H1 (cell line): ENCODE measurements at regions not wholly inside any gene's neighbourhood (a gene's known extent, or its start where the extent isn't known, plus 50 kb on each side); places are given as distances from the start of the nearest gene placed in this dataset.

Source experiments
- CTCF ChIA-PET: fragments of 300-600 bp; sonication (Branson Sonifier 250); formaldehyde crosslinking; loops from one replicate; lab custom pipeline; 2021; ENCODE audit not compliant: partially characterized antibody; lab: Charles Lee
- POLR2A ChIA-PET: fragments of 300-600 bp; sonication (Branson Sonifier 250); formaldehyde crosslinking; loops from one replicate; lab custom pipeline; 2021; ENCODE audit warnings: inconsistent platforms; ENCODE audit not compliant: partially characterized antibody; lab: Charles Lee
- DNase-seq, 2 experiments: peaks; one replicate each; pipeline versions ENCODE4 v3.0.0 to v3.0.0-alpha.2; 2010 to 2022; ENCODE audit warnings: low spot score in 2 of 2, low read depth in 1 of 2, mixed read lengths in 1 of 2
- FAIRE-seq: peaks from 2 replicates; lab custom pipeline; 2011; peaks lifted over from hg19 to GRCh38; lab: Jason Lieb, UNC
- H2AFZ ChIP-seq: 2 replicates; pipeline ENCODE4 v1.8.1; 2012; ENCODE audit warnings: low read length, inconsistent platforms
- H2AK5ac ChIP-seq: 2 replicates; pipeline ENCODE4 v1.6.1; 2013; ENCODE audit warnings: low read depth, low read length
- H2BK120ac ChIP-seq: replicated peaks from 2 replicates; pipeline ENCODE3; 2013; ENCODE audit warnings: low read depth, low read length, inconsistent platforms
- H2BK12ac ChIP-seq: 2 replicates; pipeline ENCODE4 v1.6.1; 2013; ENCODE audit warnings: low read depth, low read length
- H2BK15ac ChIP-seq: 2 replicates; pipeline ENCODE4 v1.6.1; 2013; ENCODE audit warnings: low read length
- H2BK20ac ChIP-seq: 2 replicates; pipeline ENCODE4 v1.6.1; 2013; ENCODE audit warnings: low read length
- H2BK5ac ChIP-seq: 2 replicates; pipeline ENCODE4 v1.6.1; 2013; ENCODE audit warnings: low read depth, low read length
- H3K14ac ChIP-seq: 2 replicates; pipeline ENCODE4 v1.6.1; 2013; ENCODE audit warnings: inconsistent platforms; ENCODE audit not compliant: insufficient read length
- H3K18ac ChIP-seq: 2 replicates; pipeline ENCODE4 v1.6.1; 2013; ENCODE audit warnings: low read length; ENCODE audit errors: extremely low read depth
- H3K23ac ChIP-seq: 2 replicates; pipeline ENCODE4 v1.6.1; 2013; ENCODE audit warnings: inconsistent platforms; ENCODE audit not compliant: insufficient read length
- H3K23me2 ChIP-seq: 2 replicates; pipeline ENCODE4 v1.6.1; 2013; ENCODE audit warnings: low read depth, low read length
- H3K27ac ChIP-seq: 2 replicates; pipeline ENCODE4 v1.6.1; 2011; ENCODE audit warnings: low read depth, low read length, inconsistent platforms
- H3K27me3 ChIP-seq, 4 experiments: replicated peaks in 1 of 4; 1 replicate in 1 of 4; 2 replicates in 3 of 4; pipeline versions ENCODE4 v1.6.1 to v1.8.1; 2011 to 2013; ENCODE audit warnings: low read length in 3 of 4, mild to moderate bottlenecking in 3 of 4, inconsistent platforms in 2 of 4, mixed read lengths in 2 of 4, moderate library complexity in 1 of 4; ENCODE audit not compliant: control insufficient read depth in 3 of 4, insufficient read depth in 3 of 4; ENCODE audit errors: extremely low read depth in 1 of 4
- H3K36me3 ChIP-seq, 4 experiments: 2 replicates each; pipeline versions ENCODE4 v1.6.1 to v1.8.1; 2011 to 2013; ENCODE audit warnings: mild to moderate bottlenecking in 4 of 4, low read length in 3 of 4, moderate library complexity in 2 of 4, control low read depth in 1 of 4, inconsistent platforms in 1 of 4; ENCODE audit not compliant: insufficient read depth in 4 of 4, control insufficient read depth in 2 of 4
- H3K4ac ChIP-seq: replicated peaks from 2 replicates; pipeline ENCODE3; 2013; ENCODE audit warnings: low read length, low read depth, mixed read lengths, inconsistent platforms; ENCODE audit not compliant: insufficient read length
- H3K4me1 ChIP-seq, 4 experiments: replicated peaks in 1 of 4; 1 replicate in 1 of 4; 2 replicates in 3 of 4; pipeline versions ENCODE4 v1.6.1 to v1.8.1; 2011 to 2013; ENCODE audit warnings: low read length in 3 of 4, inconsistent platforms in 2 of 4, mixed read lengths in 1 of 4; ENCODE audit not compliant: insufficient read depth in 4 of 4, control insufficient read depth in 3 of 4
- H3K4me2 ChIP-seq, 2 experiments: 2 replicates each; pipeline versions ENCODE4 v1.6.1 to v1.8.1; 2011 to 2013; ENCODE audit warnings: low read depth in 2 of 2, low read length in 2 of 2, control low read depth in 1 of 2, inconsistent platforms in 1 of 2, mild to moderate bottlenecking in 1 of 2; ENCODE audit not compliant: insufficient read depth in 1 of 2
- H3K4me3 ChIP-seq, 4 experiments: fragments of 200-600, 300-600 bp in 1 of 4; sonication (generic), shearing (Covaris generic), sonication (Bioruptor Twin) in 1 of 4; 2 replicates each; pipeline versions ENCODE4 v1.5.1 to v1.8.1; 2011 to 2016; ENCODE audit warnings: low read length in 4 of 4, low read depth in 3 of 4, control low read depth in 2 of 4, inconsistent platforms in 2 of 4, mild to moderate bottlenecking in 2 of 4, mixed read lengths in 1 of 4, moderate library complexity in 1 of 4; ENCODE audit not compliant: insufficient read depth in 2 of 4; ENCODE audit errors: extremely low read depth in 1 of 4
- H3K56ac ChIP-seq: replicated peaks from 2 replicates; pipeline ENCODE3; 2013; ENCODE audit warnings: low read depth, mild to moderate bottlenecking, mixed read lengths, low read length, inconsistent platforms; ENCODE audit not compliant: insufficient read length
- H3K79me1 ChIP-seq: 2 replicates; pipeline ENCODE4 v1.6.1; 2013; ENCODE audit warnings: low read depth, low read length, control low read depth
- H3K79me2 ChIP-seq, 2 experiments: 2 replicates each; pipeline versions ENCODE4 v1.6.1 to v1.8.1; 2012 to 2013; ENCODE audit warnings: low read length in 2 of 2, mild to moderate bottlenecking in 2 of 2, inconsistent platforms in 1 of 2; ENCODE audit not compliant: insufficient read depth in 2 of 2, control insufficient read depth in 1 of 2
- H3K9ac ChIP-seq, 4 experiments: replicated peaks in 1 of 4; 1 replicate in 1 of 4; 2 replicates in 3 of 4; pipeline versions ENCODE4 v1.6.1 to v1.8.1; 2011 to 2013; ENCODE audit warnings: low read depth in 3 of 4, low read length in 3 of 4, control low read depth in 2 of 4, mild to moderate bottlenecking in 2 of 4, moderate library complexity in 2 of 4, inconsistent platforms in 1 of 4; ENCODE audit errors: extremely low read depth in 1 of 4
- H3K9me3 ChIP-seq, 2 experiments: 2 replicates each; pipeline versions ENCODE4 v1.6.1 to v1.8.1; 2012 to 2013; ENCODE audit warnings: mild to moderate bottlenecking in 2 of 2, moderate library complexity in 2 of 2, control low read depth in 1 of 2, inconsistent platforms in 1 of 2, low read depth in 1 of 2, low read length in 1 of 2, mixed read lengths in 1 of 2; ENCODE audit not compliant: insufficient read depth in 2 of 2
- H4K20me1 ChIP-seq, 2 experiments: replicated peaks in 1 of 2; 2 replicates each; pipeline versions ENCODE3 to v1.8.1; 2011 to 2013; ENCODE audit warnings: inconsistent platforms in 2 of 2, low read length in 2 of 2, mild to moderate bottlenecking in 1 of 2; ENCODE audit not compliant: insufficient read depth in 2 of 2, control insufficient read depth in 1 of 2
- H4K5ac ChIP-seq: 2 replicates; pipeline ENCODE4 v1.6.1; 2013; ENCODE audit warnings: low read length, low read depth, mixed read lengths, inconsistent platforms; ENCODE audit not compliant: insufficient read length
- H4K8ac ChIP-seq: 2 replicates; pipeline ENCODE4 v1.8.0; 2013; ENCODE audit warnings: mild to moderate bottlenecking, moderate library complexity, low read length, inconsistent platforms; ENCODE audit not compliant: insufficient read depth; ENCODE audit errors: extremely low read depth
- H4K91ac ChIP-seq: replicated peaks from 2 replicates; pipeline ENCODE3; 2013; ENCODE audit warnings: low read length, mixed read lengths, inconsistent platforms; ENCODE audit not compliant: insufficient read length
- POLR2A ChIP-seq, 2 experiments: IDR thresholded peaks; 1 replicate in 1 of 2; 2 replicates in 1 of 2; pipeline ENCODE4 v1.6.1; 2011; ENCODE audit warnings: low read depth in 2 of 2, low read length in 2 of 2, mild to moderate bottlenecking in 2 of 2; ENCODE audit errors: control extremely low read depth in 1 of 2
- POLR2AphosphoS5 ChIP-seq: IDR thresholded peaks from 2 replicates; pipeline ENCODE4 v1.6.1; 2011; ENCODE audit warnings: low read depth, low read length
- TAF1 ChIP-seq: IDR thresholded peaks from 2 replicates; pipeline ENCODE4 v1.6.1; 2011; ENCODE audit warnings: mild to moderate bottlenecking, low read depth, low read length
- whole genome bisulfite sequencing, 2 experiments: shearing (Covaris generic) in 1 of 2; methylation state at CpG; one replicate each; pipeline versions ENCODE4 v1.1.6 to v1.1.7; 2013 to 2015; ENCODE audit warnings: low lambda C conversion rate in 2 of 2, mixed read lengths in 2 of 2, inconsistent platforms in 1 of 2, low coverage in 1 of 2, missing lambda C conversion rate in 1 of 2; ENCODE audit not compliant: insufficient replicate concordance in 2 of 2, insufficient coverage in 1 of 2, insufficient read length in 1 of 2; ENCODE audit errors: extremely low coverage in 1 of 2, missing lambda C conversion rate in 1 of 2; 5-methylcytosine and 5-hydroxymethylcytosine counted together
- TF ChIP-seq, protein P1 (sequence below): IDR thresholded peaks from 2 replicates; pipeline ENCODE4 v1.6.1; 2011; ENCODE audit warnings: low read depth, mild to moderate bottlenecking, low read length; ENCODE audit not compliant: insufficient read depth

- Histone ChIP-seq H2BK20ac (peak overlapping the region; percentile 93), H4K20me1 (peaks cover 2 to 4% of the 10 kb centered on the region in 2 experiments), H3K14ac (no peak overlapping the region)
- FAIRE-seq = no peak
- CTCF ChIA-PET = interaction anchor here (0.9 kb wide), 1 partner anchor 23 kb away, joined by 3 read pairs; a partner anchor contains a TSS
- peak; percentile 22; the same call in 1 of the 2 replicates for TF ChIP-seq TAF1
- TF ChIP-seq POLR2A (IDR thresholded peaks at IDR 0.05; ENCODE audit: control extremely low read depth in 1 of 2, low read depth in 2 of 2, low read length in 2 of 2) = 0 out of 3 replicates have a peak, but pooled peaks of 1 of the 2 experiments have one; percentile 14
- TF ChIP-seq, protein P1, sequence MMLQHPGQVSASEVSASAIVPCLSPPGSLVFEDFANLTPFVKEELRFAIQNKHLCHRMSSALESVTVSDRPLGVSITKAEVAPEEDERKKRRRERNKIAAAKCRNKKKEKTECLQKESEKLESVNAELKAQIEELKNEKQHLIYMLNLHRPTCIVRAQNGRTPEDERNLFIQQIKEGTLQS = no peak
- peak; percentile 26; the same call in 1 of the 2 replicates for TF ChIP-seq POLR2AphosphoS5
- TF ChIP-seq, all 59 proteins: peak for 3
- Histone ChIP-seq H3K4me1 (peaks cover 0 to 11% (median 5%) of the 10 kb centered on the region in 4 experiments; a peak in 6 of 7 replicates), H3K27me3 (no peaks in the 10 kb centered on the region), H3K23me2 (peaks cover 4% of the 10 kb centered on the region), H3K4me2 (peak overlapping the region in 1 of 2 experiments; percentile 93; a peak in 2 of 4 replicates), H3K23ac (no peak overlapping the region), H2AK5ac (peak overlapping the region; percentile 95), H2AFZ (no peak overlapping the region), H2BK12ac (peak overlapping the region; percentile 89), H3K4ac (no peak overlapping the region), H3K79me2 (peaks cover 0 to 17% of the 10 kb centered on the region in 2 experiments; a peak in 2 of 4 replicates), H3K9me3 (no peaks in the 10 kb centered on the region), H4K8ac (no peak overlapping the region), H3K18ac (peak overlapping the region; percentile 82), H4K91ac (peak overlapping the region; percentile 86), H3K9ac (peak overlapping the region in 1 of 4 experiments; percentile 26; a peak in 1 of 7 replicates), H3K4me3 (no peak overlapping the region; a peak in 1 of 8 replicates), H3K36me3 (no peaks in the 10 kb centered on the region), H3K79me1 (no peaks in the 10 kb centered on the region), H2BK5ac (peak overlapping the region; percentile 93), H3K27ac (peak overlapping the region; percentile 47), H3K56ac (no peak overlapping the region), H2BK120ac (peak overlapping the region; percentile 50), H4K5ac (peak overlapping the region; percentile 65), H2BK15ac (no peak overlapping the region)
- POLR2A ChIA-PET = interaction anchor here (1.2 to 40.4 kb wide), 12 partner anchors 11 to 1636 kb away, joined by 3 to 2731 read pairs (median 230); a partner anchor contains a TSS
- WGBS, 2 experiments = 80% methylated on average over 6 of the region's 6 CpGs; no CpG with 5 or more reads in 1 of the 2 experiments
- no peak for DNase-seq
These were observed 115.0 kb downstream of the HFE start for GRCh38 chr6:26202201-26202611.
